SK-N-MC (cell line): ENCODE measurements at regions not wholly inside any gene's neighbourhood (a gene's known extent, or its start where the extent isn't known, plus 50 kb on each side); places are given as distances from the start of the nearest gene placed in this dataset.

Source experiments
- EZH2 ChIP-seq: fragments of 200-600 bp; sonication (generic); IDR thresholded peaks from one replicate; pipeline ENCODE4 v1.6.1; 2017; ENCODE audit warnings: antibody characterized with exemption
- FOXP2 ChIP-seq: optimal IDR thresholded peaks from 2 replicates; pipeline ENCODE3; 2011; ENCODE audit warnings: mild to moderate bottlenecking, moderate library complexity; ENCODE audit not compliant: insufficient read depth; ENCODE audit errors: extremely low read length, control extremely low read depth
- POLR2AphosphoS5 ChIP-seq: IDR thresholded peaks from 2 replicates; pipeline ENCODE4 v1.6.1; 2012; ENCODE audit warnings: mild to moderate bottlenecking, low read depth, low read length, borderline replicate concordance

DNA sequence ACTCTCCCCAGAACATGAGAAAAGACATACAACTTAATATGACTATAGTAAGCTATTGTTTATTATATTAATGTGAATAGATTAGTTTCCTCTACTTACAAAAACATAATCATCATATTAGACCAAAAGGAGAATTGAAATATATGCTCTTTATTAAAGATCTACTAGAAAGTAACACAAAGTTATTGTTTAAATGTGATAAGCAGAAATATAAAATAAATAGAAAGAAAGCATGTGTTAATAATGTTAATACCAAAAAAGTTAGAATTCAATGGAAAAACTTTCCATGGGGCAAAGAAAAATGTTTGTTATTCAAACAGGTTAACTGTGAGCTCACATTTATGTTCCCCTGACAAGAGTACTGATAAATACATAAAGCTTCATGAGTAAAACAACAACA lies 421.4 kb upstream of the UBE2E3 start:
- TF ChIP-seq EZH2 (no peak), POLR2AphosphoS5 (no peak), FOXP2 (no peak)
